GM23338 (cell line): ENCODE measurements at regions not wholly inside any gene's neighbourhood (a gene's known extent, or its start where the extent isn't known, plus 50 kb on each side); places are given as distances from the start of the nearest gene placed in this dataset.
"Not testable (repeated sequence)": the region's sequence is repeated elsewhere in the genome, so short reads cannot be mapped to it uniquely, and the experiment has no call there.

ENCODE experiments used
- ATAC-seq: fragments of 200-7000 bp; cut with Tn5 transposase; 3 replicates; pipeline ENCODE4 v1.9.1; 2020
- DNase-seq: peaks from one replicate; pipeline ENCODE4 v3.0.0-alpha.2; 2015; ENCODE audit warnings: low spot score
- H2AFZ ChIP-seq: fragments of 200-600 bp; sonication (generic); 2 replicates; pipeline ENCODE4 v1.8.0; 2016; ENCODE audit warnings: antibody characterized with exemption, mild to moderate bottlenecking, moderate library complexity
- H3F3A ChIP-seq: fragments of 200-600 bp; sonication (generic); replicated peaks from 2 replicates; pipeline ENCODE4 v1.8.0; 2017; ENCODE audit warnings: antibody characterized with exemption, mixed run types, low read depth
- H3K27ac ChIP-seq: fragments of 200-600 bp; sonication (generic); 2 replicates; pipeline ENCODE4 v1.6.1; 2016; ENCODE audit warnings: low read depth
- H3K27me3 ChIP-seq: fragments of 200-600 bp; sonication (generic); 2 replicates; pipeline ENCODE4 v1.8.0; 2016; ENCODE audit warnings: mild to moderate bottlenecking, mixed run types, moderate library complexity; ENCODE audit not compliant: insufficient read depth
- H3K36me3 ChIP-seq: fragments of 200-600 bp; sonication (generic); 2 replicates; pipeline ENCODE4 v1.8.0; 2016; ENCODE audit warnings: mild to moderate bottlenecking; ENCODE audit not compliant: insufficient read depth
- H3K4me1 ChIP-seq: fragments of 200-600 bp; sonication (generic); 2 replicates; pipeline ENCODE4 v1.8.0; 2016; ENCODE audit warnings: mild to moderate bottlenecking, moderate library complexity; ENCODE audit not compliant: insufficient read depth
- H3K4me2 ChIP-seq: fragments of 200-600 bp; sonication (generic); 2 replicates; pipeline ENCODE4 v1.7.1; 2017; ENCODE audit warnings: mixed run types
- H3K4me3 ChIP-seq: fragments of 200-600 bp; sonication (generic); 2 replicates; pipeline ENCODE4 v1.6.1; 2016; ENCODE audit warnings: mixed run types
- H3K79me2 ChIP-seq: fragments of 200-600 bp; sonication (generic); replicated peaks from 2 replicates; pipeline ENCODE4 v1.8.0; 2017; ENCODE audit warnings: mild to moderate bottlenecking; ENCODE audit not compliant: insufficient read depth
- H3K9me2 ChIP-seq: fragments of 200-600 bp; sonication (generic); 2 replicates; pipeline ENCODE4 v1.8.0; 2017; ENCODE audit not compliant: insufficient read depth
- H4K20me1 ChIP-seq: fragments of 200-600 bp; sonication (generic); replicated peaks from 2 replicates; pipeline ENCODE4 v1.8.0; 2017; ENCODE audit warnings: mild to moderate bottlenecking; ENCODE audit not compliant: insufficient read depth
- H3K27ac Mint-ChIP-seq: 2 replicates; pipeline ENCODE4 v1.8.0; 2020; ENCODE audit warnings: inconsistent platforms, mild to moderate bottlenecking, moderate library complexity, mixed read lengths
- H3K27me3 Mint-ChIP-seq: 3 replicates; pipeline ENCODE4 v1.8.0; 2022; ENCODE audit warnings: low read depth, mild to moderate bottlenecking, moderate library complexity, mixed read lengths, inconsistent platforms; ENCODE audit not compliant: insufficient read depth, poor library complexity
- H3K36me3 Mint-ChIP-seq: 3 replicates; pipeline ENCODE4 v1.8.0; 2021; ENCODE audit warnings: low read depth, mild to moderate bottlenecking, inconsistent platforms, moderate library complexity, mixed read lengths
- H3K4me1 Mint-ChIP-seq: 3 replicates; pipeline ENCODE4 v1.8.0; 2020; ENCODE audit warnings: mild to moderate bottlenecking, inconsistent platforms, mixed read lengths
- H3K4me3 Mint-ChIP-seq: 3 replicates; pipeline ENCODE4 v1.8.0; 2021; ENCODE audit warnings: moderate library complexity, mild to moderate bottlenecking, inconsistent platforms, mixed read lengths
- H3K9me3 Mint-ChIP-seq: 3 replicates; pipeline ENCODE4 v1.8.0; 2020; ENCODE audit warnings: moderate library complexity, mild to moderate bottlenecking, inconsistent platforms, mixed read lengths
- CREB1 ChIP-seq: fragments of 250-450 bp; sonication (Bioruptor Pico); IDR thresholded peaks from 2 replicates; pipeline ENCODE4 v1.5.0; 2020; ENCODE audit warnings: low read depth, mild to moderate bottlenecking, moderate library complexity
- CTCF ChIP-seq, 2 experiments: fragments of 200-600 bp in 1 of 2; sonication (generic) in 1 of 2; conservative IDR thresholded peaks; 2 replicates each; pipeline versions ENCODE4 v1.5.1 to v1.6.1; 2016 to 2017; ENCODE audit warnings: antibody characterized with exemption in 2 of 2, low read depth in 2 of 2, mild to moderate bottlenecking in 2 of 2, moderate library complexity in 1 of 2
- EZH2 ChIP-seq: fragments of 200-600 bp; sonication (generic); IDR thresholded peaks from one replicate; pipeline ENCODE4 v1.8.0; 2017; ENCODE audit warnings: antibody characterized with exemption, mild to moderate bottlenecking, low read depth; ENCODE audit not compliant: unreplicated experiment
- EZH2phosphoT487 ChIP-seq: fragments of 200-600 bp; sonication (generic); IDR thresholded peaks from one replicate; pipeline ENCODE4 v1.8.1; 2018; ENCODE audit warnings: antibody characterized with exemption; ENCODE audit not compliant: unreplicated experiment
- JUNB ChIP-seq: IDR thresholded peaks from one replicate; pipeline ENCODE4 v1.6.1; 2016; ENCODE audit warnings: antibody characterized with exemption; ENCODE audit not compliant: unreplicated experiment
- POLR2AphosphoS5 ChIP-seq: IDR thresholded peaks from 2 replicates; pipeline ENCODE4 v1.6.1; 2016; ENCODE audit warnings: antibody characterized with exemption, low read depth
- ZNF114 ChIP-seq: fragments of 250-450 bp; sonication (Bioruptor Pico); IDR thresholded peaks from 2 replicates; pipeline ENCODE4 v1.5.0; 2020; ENCODE audit warnings: mild to moderate bottlenecking, moderate library complexity
- ZNF331 ChIP-seq: fragments of 250-450 bp; sonication (Bioruptor Pico); IDR thresholded peaks from 2 replicates; pipeline ENCODE4 v1.5.0; 2020; ENCODE audit warnings: low read depth, mild to moderate bottlenecking, moderate library complexity

GRCh38 chr5:58300346-58300895, 159.5 kb downstream of the PLK2 start (continued):
- TF ChIP-seq EZH2 (no peak), CTCF (conservative IDR thresholded peaks at IDR 0.05; ENCODE audit: low read depth in 2 of 2) (no peak), CREB1 (CRISPR knock-in tag) (no peak), EZH2phosphoT487 (no peak), JUNB (no peak), POLR2AphosphoS5 (no peak)

DNA sequence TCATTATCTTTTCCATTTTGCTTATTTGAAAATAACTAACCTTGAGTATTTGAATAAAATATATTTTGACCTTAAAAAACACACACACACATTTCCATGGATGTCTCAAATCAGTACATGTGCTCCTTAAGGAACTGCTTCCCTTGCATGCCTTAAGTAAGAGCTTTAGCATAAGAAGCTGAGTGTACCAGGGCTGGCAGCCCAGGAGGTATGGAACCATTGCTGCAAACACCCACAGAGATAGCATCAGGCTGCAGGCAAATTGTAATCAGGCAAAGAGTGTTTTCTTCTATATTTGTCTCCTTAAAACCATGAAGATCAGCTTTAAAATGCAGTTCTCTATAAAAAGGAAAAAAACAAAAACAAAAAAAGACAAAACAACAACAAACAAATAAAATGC, 160.6 kb downstream of the PLK2 start:
- Mint-ChIP-seq H3K27ac (no peak overlapping the region), H3K36me3 (no peaks in the 10 kb centered on the region), H3K27me3 (no peaks in the 10 kb centered on the region), H3K9me3 (no peaks in the 10 kb centered on the region), H3K4me3 (no peak overlapping the region), H3K4me1 (peaks cover 5% of the 10 kb centered on the region; the same call in 2 of the 3 replicates)
- Histone ChIP-seq H3F3A (no peaks in the 10 kb centered on the region), H3K9me2 (no peaks in the 10 kb centered on the region), H3K27ac (no peak overlapping the region), H3K4me1 (no peaks in the 10 kb centered on the region), H2AFZ (no peak overlapping the region), H3K79me2 (no peaks in the 10 kb centered on the region), H3K36me3 (no peaks in the 10 kb centered on the region), H3K4me2 (no peak overlapping the region), H4K20me1 (no peaks in the 10 kb centered on the region), H3K27me3 (no peaks in the 10 kb centered on the region), H3K4me3 (no peak overlapping the region)
- no peak; the same call in 2 of the 3 replicates for ATAC-seq
- no peak for TF ChIP-seq ZNF331 (CRISPR knock-in tag)
- TF ChIP-seq JUNB: no peak
- no peak for TF ChIP-seq CTCF (conservative IDR thresholded peaks at IDR 0.05; ENCODE audit: low read depth in 2 of 2)
- no peak for DNase-seq

- Mint-ChIP-seq H3K27ac (no peak overlapping the region), H3K27me3 (no peaks in the 10 kb centered on the region), H3K4me1 (peaks cover 3% of the 10 kb centered on the region; the same call in 2 of the 3 replicates), H3K4me3 (no peak overlapping the region), H3K36me3 (no peaks in the 10 kb centered on the region; the same call in 2 of the 3 replicates), H3K9me3 (no peaks in the 10 kb centered on the region)
- no peaks in the 10 kb centered on the region for H3K79me2 ChIP-seq
- H3K4me2 ChIP-seq: no peak overlapping the region
- H3K4me3 ChIP-seq: no peak overlapping the region
- H4K20me1 ChIP-seq: no peaks in the 10 kb centered on the region
- TF ChIP-seq POLR2AphosphoS5 (no peak), ZNF114 (CRISPR knock-in tag) (no peak), JUNB (no peak), EZH2phosphoT487 (no peak), EZH2 (no peak)
- no peaks in the 10 kb centered on the region for H3K27me3 ChIP-seq
- ATAC-seq (no peak), DNase-seq (no peak)
- no peak overlapping the region for H3K27ac ChIP-seq
- no peaks in the 10 kb centered on the region for H3K4me1 ChIP-seq
- H3K36me3 ChIP-seq: no peaks in the 10 kb centered on the region
- no peak overlapping the region for H2AFZ ChIP-seq
- H3F3A ChIP-seq: no peaks in the 10 kb centered on the region
- H3K9me2 ChIP-seq: no peaks in the 10 kb centered on the region
Observed at GRCh38 chr5:58294598-58295305, 165.1 kb downstream of the PLK2 start.

DNA sequence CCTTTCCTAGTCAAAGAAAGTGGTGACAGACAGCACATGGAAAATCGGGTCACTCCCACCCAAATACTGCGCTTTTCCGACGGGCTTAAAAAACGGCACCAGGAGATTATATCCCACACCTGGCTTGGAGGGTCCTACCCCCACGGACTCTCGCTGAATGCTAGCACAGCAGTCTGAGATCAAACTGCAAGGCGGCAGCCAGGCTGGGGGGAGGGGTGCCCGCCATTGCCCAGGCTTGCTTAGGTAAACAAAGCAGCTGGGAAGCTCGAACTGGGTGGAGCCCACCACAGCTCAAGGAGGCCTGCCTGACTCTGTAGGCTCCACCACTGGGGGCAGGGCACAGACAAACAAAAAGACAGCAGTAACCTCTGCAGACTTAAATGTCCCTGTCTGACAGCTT, 171.6 kb downstream of the PLK2 start:
- H2AFZ ChIP-seq, H3K27me3 Mint-ChIP-seq, H3K27me3 ChIP-seq, H3K4me3 ChIP-seq, H3K9me2 ChIP-seq, H3K79me2 ChIP-seq, H3K36me3 ChIP-seq, H3K9me3 Mint-ChIP-seq, H3K36me3 Mint-ChIP-seq, H3K4me2 ChIP-seq, H3F3A ChIP-seq, H4K20me1 ChIP-seq, H3K4me3 Mint-ChIP-seq, H3K4me1 Mint-ChIP-seq, H3K27ac Mint-ChIP-seq, H3K27ac ChIP-seq, ATAC-seq, H3K4me1 ChIP-seq: not testable (repeated sequence)
- DNase-seq: peak; percentile 5
